A549 (cell line): ENCODE measurements at regions not wholly inside any gene's neighbourhood (a gene's known extent, or its start where the extent isn't known, plus 50 kb on each side); places are given as distances from the start of the nearest gene placed in this dataset.

Experiments used
- ATAC-seq, 2 experiments: fragments of 200-7000 bp in 1 of 2; fragments of >200 bp in 1 of 2; cut with Nextera tagmentation in 1 of 2; cut with Tn5 transposase in 1 of 2; 3 replicates each; pipeline versions ENCODE4 v1.8.0 to v1.9.1; 2018 to 2020; ENCODE audit warnings: mild to moderate bottlenecking in 1 of 2, moderate library complexity in 1 of 2
- CTCF ChIA-PET: fragments of 300-600 bp; sonication (Branson Sonifier 250); formaldehyde crosslinking; extraction: SDS; loops from one replicate; lab custom pipeline; 2021; ENCODE audit warnings: antibody characterized with exemption, inconsistent platforms; lab: Yijun Ruan, JAX
- POLR2A ChIA-PET: fragments of 350-600 bp; formaldehyde crosslinking; extraction: SDS; loops from one replicate; lab custom pipeline; 2021; ENCODE audit warnings: antibody characterized with exemption, inconsistent platforms; lab: Yijun Ruan, JAX
- DNase-seq, 2 experiments: peaks; one replicate each; pipeline versions ENCODE4 v3.0.0 to v3.0.0-alpha.2; 2011 to 2016; ENCODE audit warnings: low read depth in 1 of 2, low spot score in 1 of 2
- FAIRE-seq: peaks from 2 replicates; lab custom pipeline; 2011; peaks lifted over from hg19 to GRCh38; lab: Jason Lieb, UNC
- H3K27ac ChIP-seq, 2 experiments: fragments of >200 bp; sonication (Bioruptor Twin); formaldehyde crosslinking; 3 replicates each; pipeline ENCODE4 v1.5.1; 2016 to 2017
- H3K4me1 ChIP-seq: fragments of >200 bp; sonication (Bioruptor Twin); formaldehyde crosslinking; 3 replicates; pipeline ENCODE4 v1.6.1; 2016
- H3K4me2 ChIP-seq: fragments of >200 bp; sonication (Bioruptor Twin); formaldehyde crosslinking; 3 replicates; pipeline ENCODE4 v1.6.1; 2016
- H3K4me3 ChIP-seq: fragments of >200 bp; sonication (Bioruptor Twin); formaldehyde crosslinking; 3 replicates; pipeline ENCODE4 v1.5.1; 2016
- H3K9me3 ChIP-seq: fragments of >200 bp; sonication (Bioruptor Twin); formaldehyde crosslinking; 3 replicates; pipeline ENCODE4 v1.6.1; 2016
- ATOH8 ChIP-seq: fragments of 250-450 bp; sonication (Bioruptor Pico); IDR thresholded peaks from 2 replicates; pipeline ENCODE4 v1.5.0; 2020; ENCODE audit warnings: low read depth, mild to moderate bottlenecking, moderate library complexity
- CBX8 ChIP-seq: fragments of 200-600 bp; sonication (generic); IDR thresholded peaks from 2 replicates; pipeline ENCODE4 v1.6.1; 2016
- FOXS1 ChIP-seq: fragments of 250-450 bp; sonication (Bioruptor Pico); IDR thresholded peaks from 2 replicates; pipeline ENCODE4 v1.5.0; 2020; ENCODE audit warnings: mild to moderate bottlenecking, moderate library complexity
- GATA3 ChIP-seq: IDR thresholded peaks from 2 replicates; pipeline ENCODE4 v1.6.1; 2012; ENCODE audit warnings: borderline replicate concordance
- HDAC2 ChIP-seq: fragments of 200-600 bp; sonication (generic); IDR thresholded peaks from 2 replicates; pipeline ENCODE4 v1.6.1; 2016
- HEYL ChIP-seq: fragments of 250-450 bp; sonication (Bioruptor Pico); IDR thresholded peaks from 2 replicates; pipeline ENCODE4 v1.8.0; 2021; ENCODE audit warnings: mild to moderate bottlenecking, moderate library complexity
- HOXA7 ChIP-seq: fragments of 250-450 bp; sonication (Bioruptor Pico); IDR thresholded peaks from 2 replicates; pipeline ENCODE4 v1.5.0; 2020; ENCODE audit warnings: mild to moderate bottlenecking, moderate library complexity
- HOXB13 ChIP-seq: fragments of 250-450 bp; sonication (Bioruptor Pico); IDR thresholded peaks from 2 replicates; pipeline ENCODE4 v1.5.0; 2020; ENCODE audit warnings: low read depth, mild to moderate bottlenecking, moderate library complexity
- HOXB5 ChIP-seq: fragments of 250-450 bp; sonication (Bioruptor Pico); IDR thresholded peaks from 2 replicates; pipeline ENCODE4 v1.5.0; 2020; ENCODE audit warnings: mild to moderate bottlenecking, moderate library complexity
- KDM1A ChIP-seq: fragments of 200-600 bp; sonication (generic); IDR thresholded peaks from 2 replicates; pipeline ENCODE4 v1.6.1; 2016; ENCODE audit warnings: low read depth, mild to moderate bottlenecking
- KDM5A ChIP-seq: fragments of 200-600 bp; sonication (generic); IDR thresholded peaks from 2 replicates; pipeline ENCODE4 v1.6.1; 2016; ENCODE audit warnings: antibody characterized with exemption, mild to moderate bottlenecking
- MAFK ChIP-seq: fragments of 450-650 bp; IDR thresholded peaks from 2 replicates; pipeline ENCODE4 v1.6.1; 2014; ENCODE audit not compliant: partially characterized antibody
- MAX ChIP-seq: IDR thresholded peaks from 2 replicates; pipeline ENCODE4 v1.6.1; 2012
- MYC ChIP-seq: IDR thresholded peaks from 2 replicates; pipeline ENCODE4 v1.6.1; 2012; ENCODE audit warnings: mild to moderate bottlenecking, inconsistent platforms, low read length, improper control_type of control experiment, borderline replicate concordance
- NPAS2 ChIP-seq: fragments of 250-450 bp; sonication (Bioruptor Pico); IDR thresholded peaks from 2 replicates; pipeline ENCODE4 v1.8.0; 2022; ENCODE audit warnings: mild to moderate bottlenecking, moderate library complexity, borderline replicate concordance
- POLR2AphosphoS2 ChIP-seq: conservative IDR thresholded peaks from 2 replicates; pipeline ENCODE4 v1.6.1; 2012; ENCODE audit warnings: low read length, improper control_type of control experiment, inconsistent platforms
- RAD21 ChIP-seq, 2 experiments: fragments of >200 bp in 1 of 2; sonication (Bioruptor Twin) in 1 of 2; formaldehyde crosslinking in 1 of 2; IDR thresholded peaks in 1 of 2; conservative IDR thresholded peaks in 1 of 2; 2 replicates in 1 of 2; 3 replicates in 1 of 2; pipeline ENCODE4 v1.6.1; 2012 to 2018; ENCODE audit warnings: inconsistent platforms in 1 of 2
- RNF2 ChIP-seq: fragments of 200-600 bp; sonication (generic); IDR thresholded peaks from 2 replicates; pipeline ENCODE4 v1.6.1; 2016; ENCODE audit warnings: low read depth, mild to moderate bottlenecking, antibody characterized with exemption, moderate library complexity, borderline replicate concordance
- SMC3 ChIP-seq: fragments of >200 bp; sonication (Bioruptor Twin); formaldehyde crosslinking; IDR thresholded peaks from 3 replicates; pipeline ENCODE4 v1.6.1; 2018; ENCODE audit warnings: inconsistent platforms
- TP53 ChIP-seq: fragments of 250-450 bp; sonication (Bioruptor Pico); IDR thresholded peaks from 2 replicates; pipeline ENCODE4 v1.5.0; 2021; ENCODE audit warnings: mild to moderate bottlenecking, moderate library complexity
- ZFP36 ChIP-seq: fragments of 450-650 bp; IDR thresholded peaks from 2 replicates; pipeline ENCODE4 v1.6.1; 2014; ENCODE audit warnings: borderline replicate concordance; ENCODE audit not compliant: partially characterized antibody
- ZNF302 ChIP-seq: fragments of 250-450 bp; sonication (Bioruptor Pico); IDR thresholded peaks from 2 replicates; pipeline ENCODE4 v1.9.0; 2021; ENCODE audit warnings: inconsistent platforms, mild to moderate bottlenecking, moderate library complexity
- WGBS: methylation state at CpG from one replicate; pipeline ENCODE4 v1.1.6; 2017; ENCODE audit errors: missing lambda C conversion rate; 5-methylcytosine and 5-hydroxymethylcytosine counted together
- TF ChIP-seq, protein P1 (sequence below): fragments of >200 bp; sonication (Bioruptor Twin); formaldehyde crosslinking; IDR thresholded peaks from 3 replicates; pipeline ENCODE4 v1.6.1; 2016

- POLR2A ChIA-PET: no interaction called here
These were observed 133.4 kb upstream of the ERRFI1 start for GRCh38 chr1:8159470-8160024.

DNA sequence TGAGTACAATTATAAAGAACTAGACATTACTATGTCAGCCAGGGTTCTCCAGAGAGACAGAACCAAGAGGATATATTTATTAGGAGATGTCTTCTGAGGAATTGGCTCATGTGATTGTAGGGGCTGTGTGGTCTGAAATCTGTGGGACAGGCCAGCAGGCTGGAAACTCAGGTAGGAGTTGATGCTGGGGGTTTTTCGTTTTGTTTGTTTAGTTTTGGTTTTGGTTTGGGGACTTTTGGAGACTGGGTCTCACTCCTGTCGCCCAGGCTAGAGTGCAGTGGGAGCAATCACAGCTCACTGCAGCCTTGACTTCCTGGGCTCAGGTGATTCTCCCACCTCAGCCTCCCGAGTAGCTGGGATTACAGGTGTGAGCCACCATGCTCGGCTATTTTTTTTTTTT, 132.9 kb upstream of the ERRFI1 start:
- H3K27ac ChIP-seq: peak overlapping the region; percentile 27 to 46; a peak in 3 of 6 replicates
- ATAC-seq: no peak

More at GRCh38 chr1:8159470-8160024, 133.4 kb upstream of the ERRFI1 start:
- TF ChIP-seq MAX: no peak
- no peak for TF ChIP-seq KDM5A
- TF ChIP-seq GATA3: no peak
- TF ChIP-seq, all 56 proteins: peak for 0
- WGBS: 90% methylated on average over 8 of the region's 8 CpGs
- no peak overlapping the region for H3K4me3 ChIP-seq
- DNase-seq (no peak), ATAC-seq (no peak), FAIRE-seq (no peak)
- CTCF ChIA-PET: interaction anchor here (0.6 kb wide), 1 partner anchor 1341 kb away, joined by 3 read pairs; no protein-coding TSS in a partner anchor
- H3K4me1 ChIP-seq: peaks cover 23% of the 10 kb centered on the region
- H3K4me2 ChIP-seq: no peak overlapping the region
- H3K9me3 ChIP-seq: peaks cover 4% of the 10 kb centered on the region; the same call in 1 of the 3 replicates
- peak overlapping the region in 1 of 2 experiments; percentile 27; a peak in 1 of 6 replicates for H3K27ac ChIP-seq

DNA sequence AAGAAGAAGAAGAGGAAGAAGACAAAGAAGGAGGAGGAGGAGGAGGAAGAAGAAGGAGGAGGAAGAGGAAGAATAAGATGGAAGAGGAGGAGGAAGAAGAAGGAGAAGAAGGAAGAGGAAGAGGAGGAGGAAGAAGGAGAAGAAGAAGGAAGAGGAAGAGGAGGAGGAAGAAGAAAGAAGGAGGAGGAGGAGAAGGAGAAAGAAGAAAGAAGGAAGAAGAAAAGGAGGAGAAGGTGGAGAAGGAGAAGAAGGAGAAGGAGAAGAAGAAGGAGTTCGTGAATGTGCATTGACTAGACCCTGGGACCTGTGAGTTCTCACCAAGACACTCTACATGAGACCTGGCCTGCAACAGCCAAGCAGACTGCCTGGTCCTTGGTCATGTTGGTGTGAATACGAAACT, 131.7 kb upstream of the ERRFI1 start:
- Histone ChIP-seq H3K4me3 (no peak overlapping the region), H3K4me2 (no peak overlapping the region), H3K4me1 (peaks cover 22% of the 10 kb centered on the region), H3K27ac (peak overlapping the region; percentile 44 to 58; a peak in 3 of 6 replicates), H3K9me3 (peaks cover 4% of the 10 kb centered on the region; the same call in 1 of the 3 replicates)
- ATAC-seq (no peak), DNase-seq (no peak), FAIRE-seq (no peak)
- ChIA-PET POLR2A (no interaction called here), CTCF (no interaction called here)
- TF ChIP-seq ZFP36 (no peak), RNF2 (no peak), HOXB5 (CRISPR knock-in tag) (no peak), HOXA7 (no peak), TP53 (CRISPR knock-in tag) (no peak), SMC3 (no peak), FOXS1 (CRISPR knock-in tag) (no peak), KDM5A (no peak), HDAC2 (no peak)
- WGBS: 90% methylated on average over 2 of the region's 2 CpGs

More for the DNA sequence above, 132.9 kb upstream of the ERRFI1 start:
- WGBS: 90% methylated on average over 4 of the region's 4 CpGs
- DNase-seq: no peak
- CTCF ChIA-PET: no interaction called here
- TF ChIP-seq ZNF302 (CRISPR knock-in tag): no peak
- TF ChIP-seq MAX: no peak
- TF ChIP-seq ATOH8 (CRISPR knock-in tag): no peak
- no peak for TF ChIP-seq KDM1A
- TF ChIP-seq POLR2AphosphoS2: no peak
- TF ChIP-seq, protein P1, sequence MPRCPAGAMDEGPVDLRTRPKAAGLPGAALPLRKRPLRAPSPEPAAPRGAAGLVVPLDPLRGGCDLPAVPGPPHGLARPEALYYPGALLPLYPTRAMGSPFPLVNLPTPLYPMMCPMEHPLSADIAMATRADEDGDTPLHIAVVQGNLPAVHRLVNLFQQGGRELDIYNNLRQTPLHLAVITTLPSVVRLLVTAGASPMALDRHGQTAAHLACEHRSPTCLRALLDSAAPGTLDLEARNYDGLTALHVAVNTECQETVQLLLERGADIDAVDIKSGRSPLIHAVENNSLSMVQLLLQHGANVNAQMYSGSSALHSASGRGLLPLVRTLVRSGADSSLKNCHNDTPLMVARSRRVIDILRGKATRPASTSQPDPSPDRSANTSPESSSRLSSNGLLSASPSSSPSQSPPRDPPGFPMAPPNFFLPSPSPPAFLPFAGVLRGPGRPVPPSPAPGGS: no peak
- TF ChIP-seq CBX8: no peak
- TF ChIP-seq HDAC2: no peak
- no peak for TF ChIP-seq TP53 (CRISPR knock-in tag)
- TF ChIP-seq HOXB13 (CRISPR knock-in tag): no peak
- no peak for TF ChIP-seq MYC
- no peak for TF ChIP-seq HEYL (CRISPR knock-in tag)
- TF ChIP-seq NPAS2 (CRISPR knock-in tag): no peak
- TF ChIP-seq RAD21 (conservative IDR thresholded peaks at IDR 0.05 in 1 of 2, IDR thresholded peaks at IDR 0.05 in 1 of 2): no peak
- TF ChIP-seq MAFK: no peak
- TF ChIP-seq HOXA7: no peak
- no peak for FAIRE-seq
- H3K4me3 ChIP-seq: no peak overlapping the region
- POLR2A ChIA-PET: no interaction called here
- H3K4me2 ChIP-seq: no peak overlapping the region
- H3K9me3 ChIP-seq: peaks cover 4% of the 10 kb centered on the region; the same call in 1 of the 3 replicates
- H3K4me1 ChIP-seq: peaks cover 28% of the 10 kb centered on the region
